IMR-90 (cell line): ENCODE measurements at regions not wholly inside any gene's neighbourhood (a gene's known extent, or its start where the extent isn't known, plus 50 kb on each side); places are given as distances from the start of the nearest gene placed in this dataset.

Experiments used
- ATAC-seq: fragments of 200-7000 bp; cut with Tn5 transposase; 2 replicates; pipeline ENCODE4 v1.9.1; 2020; ENCODE audit warnings: low read depth, mild to moderate bottlenecking, moderate library complexity
- BruUV-seq: library from RNA; stranded (reverse); fragments of 400-500 nt; replicated peaks from 2 replicates; lab custom pipeline; 2021; lab: Mats Ljungman, UMichigan
- CTCF ChIA-PET: fragments of 300-600 bp; formaldehyde crosslinking; extraction: SDS; loops from one replicate; lab custom pipeline; 2021; ENCODE audit warnings: antibody characterized with exemption; lab: Yijun Ruan, JAX
- POLR2A ChIA-PET: fragments of 300-600 bp; sonication (Branson Sonifier 250); formaldehyde crosslinking; loops from one replicate; lab custom pipeline; 2022; ENCODE audit warnings: antibody characterized with exemption; ENCODE audit not compliant: unreplicated experiment; lab: Charles Lee
- DNase-seq: peaks from one replicate; pipeline ENCODE4 v3.0.0; 2013
- H2AFZ ChIP-seq: replicated peaks from 2 replicates; pipeline ENCODE3; 2013; ENCODE audit warnings: low read length, mild to moderate bottlenecking; ENCODE audit not compliant: poor library complexity
- H2AK5ac ChIP-seq: 2 replicates; pipeline ENCODE4 v1.6.1; 2013; ENCODE audit warnings: low read depth, low read length, inconsistent platforms
- H2AK9ac ChIP-seq: replicated peaks from 2 replicates; pipeline ENCODE3; 2013; ENCODE audit warnings: mild to moderate bottlenecking, low read depth, low read length, moderate library complexity; ENCODE audit not compliant: poor library complexity
- H2BK120ac ChIP-seq: 2 replicates; pipeline ENCODE4 v1.6.1; 2013; ENCODE audit warnings: low read depth, low read length, inconsistent platforms
- H2BK15ac ChIP-seq: 3 replicates; pipeline ENCODE4 v1.6.1; 2013; ENCODE audit warnings: low read depth, low read length, inconsistent platforms
- H2BK20ac ChIP-seq: 2 replicates; pipeline ENCODE4 v1.6.1; 2013; ENCODE audit warnings: low read depth, mild to moderate bottlenecking, inconsistent platforms, low read length, moderate library complexity
- H2BK5ac ChIP-seq: 2 replicates; pipeline ENCODE4 v1.6.1; 2013; ENCODE audit warnings: mild to moderate bottlenecking, low read depth, low read length, inconsistent platforms; ENCODE audit not compliant: poor library complexity, severe bottlenecking
- H3K14ac ChIP-seq: replicated peaks from 2 replicates; pipeline ENCODE4 v1.6.1; 2013; ENCODE audit warnings: low read depth, low read length, inconsistent platforms
- H3K18ac ChIP-seq: 2 replicates; pipeline ENCODE4 v1.6.1; 2013; ENCODE audit warnings: low read depth, low read length, control low read depth
- H3K23ac ChIP-seq: 2 replicates; pipeline ENCODE4 v1.6.1; 2013; ENCODE audit warnings: low read depth, low read length, inconsistent platforms
- H3K27ac ChIP-seq: 2 replicates; pipeline ENCODE4 v1.5.1; 2013; ENCODE audit warnings: mild to moderate bottlenecking, control low read depth, low read length; ENCODE audit not compliant: insufficient read depth
- H3K27me3 ChIP-seq: 2 replicates; pipeline ENCODE4 v1.6.1; 2013; ENCODE audit warnings: low read length; ENCODE audit not compliant: control insufficient read depth, insufficient read depth
- H3K36me3 ChIP-seq: 2 replicates; pipeline ENCODE4 v1.6.1; 2013; ENCODE audit warnings: low read length, mixed read lengths; ENCODE audit not compliant: control insufficient read depth, insufficient read depth
- H3K4ac ChIP-seq: 2 replicates; pipeline ENCODE4 v1.6.1; 2013; ENCODE audit warnings: low read depth, low read length, inconsistent platforms
- H3K4me1 ChIP-seq: 2 replicates; pipeline ENCODE4 v1.6.1; 2013; ENCODE audit warnings: low read length, mixed read lengths; ENCODE audit not compliant: control insufficient read depth, insufficient read depth
- H3K4me2 ChIP-seq: 2 replicates; pipeline ENCODE4 v1.6.1; 2013; ENCODE audit warnings: low read depth, mild to moderate bottlenecking, control low read depth, low read length, moderate library complexity
- H3K4me3 ChIP-seq: 2 replicates; pipeline ENCODE4 v1.5.1; 2013; ENCODE audit warnings: low read depth, mild to moderate bottlenecking, control low read depth, low read length, moderate library complexity; ENCODE audit not compliant: insufficient read depth
- H3K56ac ChIP-seq: 2 replicates; pipeline ENCODE4 v1.6.1; 2013; ENCODE audit warnings: low read length, inconsistent platforms; ENCODE audit not compliant: insufficient read depth; ENCODE audit errors: extremely low read depth
- H3K79me1 ChIP-seq, 2 experiments: 2 replicates each; pipeline ENCODE4 v1.6.1; 2013; ENCODE audit warnings: low read length in 2 of 2, inconsistent platforms in 1 of 2, low read depth in 1 of 2
- H3K9ac ChIP-seq: 2 replicates; pipeline ENCODE4 v1.6.1; 2013; ENCODE audit warnings: low read depth, low read length, control low read depth
- H3K9me1 ChIP-seq: 2 replicates; pipeline ENCODE4 v1.6.1; 2013; ENCODE audit warnings: low read length, inconsistent platforms; ENCODE audit not compliant: insufficient read depth
- H3K9me3 ChIP-seq: 2 replicates; pipeline ENCODE4 v1.6.1; 2013; ENCODE audit warnings: low read length; ENCODE audit not compliant: control insufficient read depth, insufficient read depth
- H4K20me1 ChIP-seq: 2 replicates; pipeline ENCODE4 v1.6.1; 2013; ENCODE audit warnings: low read length, inconsistent platforms; ENCODE audit not compliant: insufficient read depth
- H4K5ac ChIP-seq: 2 replicates; pipeline ENCODE4 v1.6.1; 2013; ENCODE audit warnings: mild to moderate bottlenecking, low read depth, low read length, control low read depth
- H4K8ac ChIP-seq, 2 experiments: 2 replicates each; pipeline ENCODE4 v1.6.1; 2013; ENCODE audit warnings: low read depth in 2 of 2, low read length in 2 of 2, control low read depth in 1 of 2, inconsistent platforms in 1 of 2
- H4K91ac ChIP-seq: 2 replicates; pipeline ENCODE4 v1.6.1; 2013; ENCODE audit warnings: low read depth, low read length, inconsistent platforms; ENCODE audit not compliant: insufficient read depth
- WGBS, 2 experiments: methylation state at CpG; one replicate each; pipeline versions ENCODE4 v1.1.5 to v1.1.7; 2013; ENCODE audit warnings: missing lambda C conversion rate in 2 of 2; ENCODE audit not compliant: insufficient read length in 1 of 2; ENCODE audit errors: extremely low coverage in 2 of 2; 5-methylcytosine and 5-hydroxymethylcytosine counted together
- dilution Hi-C: fragments of 300-500 bp; cut with HindIII; formaldehyde crosslinking; loops from one replicate; pipeline ENCODE4 v1.14.3; 2018; ENCODE audit warnings: low sequenced_read_pairs; ENCODE audit not compliant: unreplicated experiment
- in situ Hi-C: fragments of 300-500 bp; cut with MboI; formaldehyde crosslinking; loops from 3 replicates; pipeline ENCODE4 v1.14.3; 2019; ENCODE audit warnings: low sequenced_read_pairs, inconsistent platforms, mixed read lengths
- intact Hi-C: fragments of 100-400 bp; cut with micrococcal nuclease; formaldehyde crosslinking; loops from 2 replicates; pipeline ENCODE4 v1.10.0; 2022
- TF ChIP-seq, protein P1 (sequence below): fragments of 150-350 bp; IDR thresholded peaks from 2 replicates; pipeline ENCODE4 v1.6.1; 2016; ENCODE audit warnings: low read depth, mild to moderate bottlenecking, low read length, moderate library complexity, borderline replicate concordance

DNA sequence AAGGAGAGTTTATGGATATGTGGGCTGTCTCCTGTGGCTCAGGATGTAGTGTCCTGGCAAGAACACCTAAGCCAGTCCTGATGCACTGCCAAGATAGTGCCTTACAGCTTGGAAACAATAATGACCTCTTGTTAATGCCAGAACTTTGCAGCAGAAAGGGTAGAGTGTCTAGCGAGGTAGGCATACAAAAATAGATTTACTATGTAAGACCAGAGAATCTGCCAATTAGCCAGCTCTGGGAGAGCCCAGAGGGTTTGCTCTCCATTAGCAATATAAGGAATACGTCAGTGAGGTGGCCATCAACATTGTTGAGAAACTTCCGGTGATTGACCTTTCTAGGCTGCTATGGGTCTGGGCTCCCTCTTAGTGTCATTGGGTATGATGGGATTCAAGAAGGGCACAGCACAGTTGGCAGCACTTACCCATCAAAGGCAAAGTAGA is 178.5 kb upstream of the GALNT2 start:
- CTCF ChIA-PET: no interaction called here
- dilution Hi-C loops: no loop called here

More for the DNA sequence above, 178.5 kb upstream of the GALNT2 start:
- Histone ChIP-seq H3K23ac (no peak overlapping the region), H2AFZ (no peak overlapping the region), H3K4me1 (no peaks in the 10 kb centered on the region), H3K9me1 (no peaks in the 10 kb centered on the region), H2BK15ac (no peak overlapping the region), H3K4ac (no peak overlapping the region), H2BK5ac (no peak overlapping the region), H2BK120ac (no peak overlapping the region), H4K5ac (no peak overlapping the region), H2BK20ac (no peak overlapping the region), H2AK9ac (no peak overlapping the region), H2AK5ac (no peak overlapping the region), H3K79me1 (no peaks in the 10 kb centered on the region), H3K27me3 (no peaks in the 10 kb centered on the region; the same call in 1 of the 2 replicates), H3K56ac (no peak overlapping the region), H3K18ac (no peak overlapping the region), H3K14ac (no peak overlapping the region), H4K91ac (no peak overlapping the region), H3K9ac (no peak overlapping the region), H3K9me3 (no peaks in the 10 kb centered on the region), H3K4me2 (no peak overlapping the region), H3K27ac (no peak overlapping the region), H3K4me3 (no peak overlapping the region), H3K36me3 (no peaks in the 10 kb centered on the region), H4K8ac (no peak overlapping the region), H4K20me1 (no peaks in the 10 kb centered on the region)
- no CpG with 5 or more reads among the region's 3 CpGs for WGBS, 2 experiments
- in situ Hi-C loops: no loop called here
- BruUV-seq: no TSS peak
- ATAC-seq (no peak), DNase-seq (no peak)
- intact Hi-C loops: no loop called here
- TF ChIP-seq, protein P1, sequence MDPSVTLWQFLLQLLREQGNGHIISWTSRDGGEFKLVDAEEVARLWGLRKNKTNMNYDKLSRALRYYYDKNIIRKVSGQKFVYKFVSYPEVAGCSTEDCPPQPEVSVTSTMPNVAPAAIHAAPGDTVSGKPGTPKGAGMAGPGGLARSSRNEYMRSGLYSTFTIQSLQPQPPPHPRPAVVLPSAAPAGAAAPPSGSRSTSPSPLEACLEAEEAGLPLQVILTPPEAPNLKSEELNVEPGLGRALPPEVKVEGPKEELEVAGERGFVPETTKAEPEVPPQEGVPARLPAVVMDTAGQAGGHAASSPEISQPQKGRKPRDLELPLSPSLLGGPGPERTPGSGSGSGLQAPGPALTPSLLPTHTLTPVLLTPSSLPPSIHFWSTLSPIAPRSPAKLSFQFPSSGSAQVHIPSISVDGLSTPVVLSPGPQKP: no peak
- POLR2A ChIA-PET: no interaction called here
